Keratinocyte (primary cell): ENCODE measurements at regions not wholly inside any gene's neighbourhood (a gene's known extent, or its start where the extent isn't known, plus 50 kb on each side); places are given as distances from the start of the nearest gene placed in this dataset.

Experiments
- DNase-seq: peaks from one replicate; pipeline ENCODE4 v3.0.0-alpha.2; 2011; ENCODE audit warnings: low read depth, missing footprints, low spot score
- FAIRE-seq: peaks from 2 replicates; lab custom pipeline; 2011; peaks lifted over from hg19 to GRCh38; lab: Jason Lieb, UNC
- H2AFZ ChIP-seq: 2 replicates; pipeline ENCODE4 v1.6.0; 2012; ENCODE audit warnings: low read length, control low read depth, inconsistent platforms; ENCODE audit not compliant: control insufficient read depth
- H3K27ac ChIP-seq: 2 replicates; pipeline ENCODE4 v1.5.1; 2011; ENCODE audit warnings: low read length; ENCODE audit not compliant: control insufficient read depth, insufficient read depth
- H3K27me3 ChIP-seq: 3 replicates; pipeline ENCODE4 v1.6.0; 2011; ENCODE audit warnings: low read length; ENCODE audit not compliant: control insufficient read depth, insufficient read depth; ENCODE audit errors: extremely low read depth
- H3K36me3 ChIP-seq, 2 experiments: 2 replicates in 1 of 2; 3 replicates in 1 of 2; pipeline ENCODE4 v1.5.1; 2011; ENCODE audit warnings: low read length in 2 of 2, mild to moderate bottlenecking in 1 of 2; ENCODE audit not compliant: control insufficient read depth in 2 of 2, insufficient read depth in 2 of 2; ENCODE audit errors: extremely low read depth in 1 of 2
- H3K4me1 ChIP-seq: 3 replicates; pipeline ENCODE4 v1.5.1; 2011; ENCODE audit warnings: low read length; ENCODE audit not compliant: control insufficient read depth, insufficient read depth; ENCODE audit errors: extremely low read depth
- H3K4me2 ChIP-seq: 3 replicates; pipeline ENCODE4 v1.6.0; 2011; ENCODE audit warnings: low read depth, low read length; ENCODE audit not compliant: control insufficient read depth, insufficient read depth; ENCODE audit errors: extremely low read depth
- H3K4me3 ChIP-seq, 3 experiments: fragments of 200-600 bp in 1 of 3; sonication (generic) in 1 of 3; 2 replicates in 2 of 3; 3 replicates in 1 of 3; pipeline ENCODE4 v1.5.1; 2011 to 2016; ENCODE audit warnings: low read length in 3 of 3, mild to moderate bottlenecking in 3 of 3, control low read depth in 2 of 3, inconsistent platforms in 1 of 3, low read depth in 1 of 3, mixed read lengths in 1 of 3, mixed run types in 1 of 3, moderate library complexity in 1 of 3; ENCODE audit not compliant: control insufficient read depth in 2 of 3, insufficient read depth in 2 of 3; ENCODE audit errors: extremely low read depth in 1 of 3
- H3K79me2 ChIP-seq: 2 replicates; pipeline ENCODE4 v1.6.0; 2012; ENCODE audit warnings: low read length; ENCODE audit not compliant: control insufficient read depth, insufficient read depth
- H3K9ac ChIP-seq: 3 replicates; pipeline ENCODE4 v1.6.0; 2011; ENCODE audit warnings: low read length; ENCODE audit not compliant: control insufficient read depth, insufficient read depth; ENCODE audit errors: extremely low read depth
- H3K9me1 ChIP-seq: 3 replicates; pipeline ENCODE4 v1.6.0; 2011; ENCODE audit warnings: low read length; ENCODE audit not compliant: control insufficient read depth, insufficient read depth; ENCODE audit errors: extremely low read depth
- H3K9me3 ChIP-seq: 2 replicates; pipeline ENCODE4 v1.5.1; 2012; ENCODE audit warnings: low read depth, low read length; ENCODE audit not compliant: control insufficient read depth
- H4K20me1 ChIP-seq: 3 replicates; pipeline ENCODE4 v1.6.0; 2011; ENCODE audit warnings: low read length; ENCODE audit not compliant: control insufficient read depth, insufficient read depth; ENCODE audit errors: extremely low read depth
- EZH2 ChIP-seq: IDR thresholded peaks from one replicate; pipeline ENCODE4 v1.6.1; 2012; ENCODE audit warnings: inconsistent platforms, mild to moderate bottlenecking, low read length, moderate library complexity
- dilution Hi-C: fragments of 300-500 bp; cut with MboI; formaldehyde crosslinking; loops from one replicate; pipeline ENCODE4 v1.7.0; 2020; ENCODE audit warnings: low sequenced_read_pairs; ENCODE audit not compliant: extremely low pct_ligation_motif_present
- TF ChIP-seq, protein P1 (sequence below), 3 experiments: IDR thresholded peaks in 1 of 3; conservative IDR thresholded peaks in 1 of 3; optimal IDR thresholded peaks in 1 of 3; 2 replicates in 2 of 3; 3 replicates in 1 of 3; pipeline versions ENCODE3 to v1.5.1; 2011; ENCODE audit warnings: low read length in 3 of 3, mild to moderate bottlenecking in 3 of 3, moderate library complexity in 2 of 3, control low read depth in 1 of 3, inconsistent platforms in 1 of 3; ENCODE audit not compliant: insufficient read depth in 2 of 3; ENCODE audit errors: extremely low read depth in 1 of 3

DNA sequence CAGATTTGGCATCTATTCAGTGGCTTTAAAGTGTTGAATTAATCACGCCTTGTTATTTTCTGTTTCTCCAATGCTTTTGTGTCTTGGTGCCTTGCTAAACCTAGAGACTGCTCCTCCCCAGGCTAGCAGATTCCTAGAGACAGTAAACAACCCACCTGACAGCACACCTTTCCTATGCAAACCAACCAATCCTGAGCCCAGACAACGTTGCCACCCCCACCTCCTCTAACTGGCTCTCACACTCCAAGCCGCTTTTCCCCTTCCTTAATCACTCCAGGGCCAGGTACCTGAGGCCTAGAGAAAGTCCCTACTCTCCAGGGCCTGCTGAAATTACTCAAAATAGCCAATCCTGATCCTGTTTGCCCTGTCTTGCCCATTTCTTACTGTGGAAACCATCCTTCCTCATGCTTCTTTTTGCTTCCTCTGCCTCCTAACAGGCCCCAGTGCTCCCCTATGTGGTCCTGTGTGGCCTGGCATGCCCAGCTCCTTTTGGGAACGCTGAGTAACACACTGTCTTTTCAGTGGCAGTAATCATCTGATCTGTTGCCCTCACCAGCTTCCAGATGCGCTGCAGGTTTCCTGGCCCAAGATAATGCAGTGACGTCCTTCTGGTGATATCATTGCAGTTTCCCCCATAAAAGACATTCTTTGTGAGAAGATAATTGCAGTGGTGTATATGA lies 53.4 kb downstream of the GAS1 start:
- no peaks in the 10 kb centered on the region for H4K20me1 ChIP-seq
- TF ChIP-seq EZH2 = no peak
- TF ChIP-seq, protein P1, sequence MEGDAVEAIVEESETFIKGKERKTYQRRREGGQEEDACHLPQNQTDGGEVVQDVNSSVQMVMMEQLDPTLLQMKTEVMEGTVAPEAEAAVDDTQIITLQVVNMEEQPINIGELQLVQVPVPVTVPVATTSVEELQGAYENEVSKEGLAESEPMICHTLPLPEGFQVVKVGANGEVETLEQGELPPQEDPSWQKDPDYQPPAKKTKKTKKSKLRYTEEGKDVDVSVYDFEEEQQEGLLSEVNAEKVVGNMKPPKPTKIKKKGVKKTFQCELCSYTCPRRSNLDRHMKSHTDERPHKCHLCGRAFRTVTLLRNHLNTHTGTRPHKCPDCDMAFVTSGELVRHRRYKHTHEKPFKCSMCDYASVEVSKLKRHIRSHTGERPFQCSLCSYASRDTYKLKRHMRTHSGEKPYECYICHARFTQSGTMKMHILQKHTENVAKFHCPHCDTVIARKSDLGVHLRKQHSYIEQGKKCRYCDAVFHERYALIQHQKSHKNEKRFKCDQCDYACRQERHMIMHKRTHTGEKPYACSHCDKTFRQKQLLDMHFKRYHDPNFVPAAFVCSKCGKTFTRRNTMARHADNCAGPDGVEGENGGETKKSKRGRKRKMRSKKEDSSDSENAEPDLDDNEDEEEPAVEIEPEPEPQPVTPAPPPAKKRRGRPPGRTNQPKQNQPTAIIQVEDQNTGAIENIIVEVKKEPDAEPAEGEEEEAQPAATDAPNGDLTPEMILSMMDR (optimal IDR thresholded peaks at IDR 0.05 in 1 of 3, IDR thresholded peaks at IDR 0.05 in 1 of 3, conservative IDR thresholded peaks at IDR 0.05 in 1 of 3; ENCODE audit: extremely low read depth in 1 of 3, insufficient read depth in 2 of 3, low read length in 3 of 3) = peak in 1 of 3 experiments; percentile 27
- no peaks in the 10 kb centered on the region for H3K9me1 ChIP-seq
- FAIRE-seq (peak; percentile 41), DNase-seq (no peak)
- peaks cover 28% of the 10 kb centered on the region for H3K4me1 ChIP-seq
- H2AFZ ChIP-seq = no peak overlapping the region
- dilution Hi-C loops = no loop called here
- no peaks in the 10 kb centered on the region for H3K27me3 ChIP-seq
- no peak overlapping the region for H3K4me3 ChIP-seq
- H3K36me3 ChIP-seq = no peaks in the 10 kb centered on the region
- peak overlapping the region; percentile 29 for H3K27ac ChIP-seq
- H3K79me2 ChIP-seq = no peaks in the 10 kb centered on the region
- H3K9me3 ChIP-seq = no peaks in the 10 kb centered on the region
- no peak overlapping the region for H3K4me2 ChIP-seq
- no peak overlapping the region for H3K9ac ChIP-seq

DNA sequence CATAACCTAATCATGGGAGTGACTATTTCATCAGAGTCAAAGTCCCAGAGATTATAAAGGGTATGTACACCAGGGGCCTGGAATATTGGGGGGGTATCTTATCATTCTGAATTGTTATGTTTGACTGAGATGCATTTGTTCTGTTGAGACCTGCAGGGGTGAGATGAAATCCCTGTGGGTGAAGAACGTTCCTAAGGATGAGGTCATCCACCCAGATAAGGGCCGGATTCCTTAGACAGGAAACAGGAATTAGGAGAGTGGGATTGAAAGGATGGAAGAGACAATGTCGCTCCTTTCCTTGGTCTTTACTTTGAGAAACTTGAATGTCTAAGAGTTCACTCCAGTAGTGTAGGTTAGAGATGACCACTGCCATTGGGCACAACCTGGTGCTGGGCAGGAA lies 54.7 kb downstream of the GAS1 start:
- dilution Hi-C loops = no loop called here

More for the DNA sequence above, 54.7 kb downstream of the GAS1 start:
- Histone ChIP-seq H3K4me2 (peak overlapping the region; percentile 34), H3K4me3 (no peak overlapping the region), H3K9me3 (no peaks in the 10 kb centered on the region), H3K9ac (no peak overlapping the region), H3K9me1 (no peaks in the 10 kb centered on the region), H3K79me2 (no peaks in the 10 kb centered on the region), H4K20me1 (no peaks in the 10 kb centered on the region), H3K27me3 (no peaks in the 10 kb centered on the region), H3K27ac (no peak overlapping the region), H2AFZ (peak overlapping the region; percentile 77), H3K36me3 (no peaks in the 10 kb centered on the region), H3K4me1 (peaks cover 28% of the 10 kb centered on the region)
- TF ChIP-seq, protein P1 (optimal IDR thresholded peaks at IDR 0.05 in 1 of 3, IDR thresholded peaks at IDR 0.05 in 1 of 3, conservative IDR thresholded peaks at IDR 0.05 in 1 of 3; ENCODE audit: extremely low read depth in 1 of 3, insufficient read depth in 2 of 3, low read length in 3 of 3) = no peak
- TF ChIP-seq EZH2 = no peak
- DNase-seq = no peak
- peak; percentile 84 for FAIRE-seq
